ENCODE measurements at regions not wholly inside any gene's neighbourhood (a gene's known extent, or its start where the extent isn't known, plus 50 kb on each side); places are given as distances from the start of the nearest gene placed in this dataset.

DNA sequence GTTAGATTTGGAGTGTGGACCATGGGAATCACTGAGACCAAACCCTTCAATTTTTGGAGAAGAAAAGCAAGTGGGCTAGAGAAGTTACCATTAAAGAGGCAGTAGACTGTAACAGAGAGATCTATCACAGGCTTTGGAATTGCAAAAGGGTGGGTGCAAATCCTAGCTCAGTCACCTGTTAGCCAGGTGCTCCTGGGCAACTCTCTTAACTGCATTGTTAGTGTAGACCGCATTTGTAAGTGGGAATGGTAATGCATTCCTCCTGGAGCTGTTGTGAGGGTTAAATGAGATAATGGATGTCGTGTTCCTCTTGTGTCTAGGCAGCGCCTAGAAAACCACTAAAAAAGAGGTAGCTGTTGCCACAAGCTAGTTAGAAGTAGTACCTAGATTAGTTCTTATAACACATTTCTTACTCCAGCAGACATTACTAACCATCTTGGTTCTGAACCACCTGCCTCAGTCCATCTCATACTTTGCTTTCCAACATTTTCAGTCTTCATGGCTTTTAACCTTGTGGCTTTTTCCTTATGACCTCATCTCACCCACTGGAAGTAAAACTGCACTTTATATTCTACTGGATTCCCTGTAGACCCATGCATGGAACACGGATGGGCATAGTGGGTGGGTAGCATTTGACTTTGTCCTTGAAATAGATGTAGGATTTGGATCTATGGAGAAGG, 153.0 kb downstream of the HIPK3 start:
- H3K27ac ChIP-seq: no peak overlapping the region
- ChIA-PET POLR2A (ENCODE audit: low non-redundant PET) (no interaction called here), CTCF (no interaction called here)
- no peak for TF ChIP-seq CTCF (conservative IDR thresholded peaks at IDR 0.05; ENCODE audit: low read depth)
- no peak for DNase-seq (ENCODE audit: low spot score)
